ENCODE measurements at regions not wholly inside any gene's neighbourhood (a gene's known extent, or its start where the extent isn't known, plus 50 kb on each side); places are given as distances from the start of the nearest gene placed in this dataset.

- H3F3A ChIP-seq (ENCODE audit: insufficient read depth, low read length) = no peaks in the 10 kb centered on the region
- no peak overlapping the region for H2AFZ ChIP-seq (ENCODE audit: low read length)
- no peak overlapping the region for H3K9ac ChIP-seq (ENCODE audit: low read length)
- TF ChIP-seq, protein P1, sequence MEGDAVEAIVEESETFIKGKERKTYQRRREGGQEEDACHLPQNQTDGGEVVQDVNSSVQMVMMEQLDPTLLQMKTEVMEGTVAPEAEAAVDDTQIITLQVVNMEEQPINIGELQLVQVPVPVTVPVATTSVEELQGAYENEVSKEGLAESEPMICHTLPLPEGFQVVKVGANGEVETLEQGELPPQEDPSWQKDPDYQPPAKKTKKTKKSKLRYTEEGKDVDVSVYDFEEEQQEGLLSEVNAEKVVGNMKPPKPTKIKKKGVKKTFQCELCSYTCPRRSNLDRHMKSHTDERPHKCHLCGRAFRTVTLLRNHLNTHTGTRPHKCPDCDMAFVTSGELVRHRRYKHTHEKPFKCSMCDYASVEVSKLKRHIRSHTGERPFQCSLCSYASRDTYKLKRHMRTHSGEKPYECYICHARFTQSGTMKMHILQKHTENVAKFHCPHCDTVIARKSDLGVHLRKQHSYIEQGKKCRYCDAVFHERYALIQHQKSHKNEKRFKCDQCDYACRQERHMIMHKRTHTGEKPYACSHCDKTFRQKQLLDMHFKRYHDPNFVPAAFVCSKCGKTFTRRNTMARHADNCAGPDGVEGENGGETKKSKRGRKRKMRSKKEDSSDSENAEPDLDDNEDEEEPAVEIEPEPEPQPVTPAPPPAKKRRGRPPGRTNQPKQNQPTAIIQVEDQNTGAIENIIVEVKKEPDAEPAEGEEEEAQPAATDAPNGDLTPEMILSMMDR (IDR thresholded peaks at IDR 0.05; ENCODE audit: low read length) = no peak
- no peak for TF ChIP-seq EZH2 (IDR thresholded peaks at IDR 0.05; ENCODE audit: borderline replicate concordance, low read length)
- no peaks in the 10 kb centered on the region for H3K9me2 ChIP-seq (ENCODE audit: low read depth, low read length)
- no peaks in the 10 kb centered on the region for H3K36me3 ChIP-seq (ENCODE audit: insufficient read depth, low read length)
- no peaks in the 10 kb centered on the region for H4K20me1 ChIP-seq (ENCODE audit: insufficient read depth, low read length)
- H3K4me1 ChIP-seq (ENCODE audit: insufficient read depth, low read length, severe bottlenecking) = no peaks in the 10 kb centered on the region
- no peaks in the 10 kb centered on the region for H3K79me2 ChIP-seq (ENCODE audit: insufficient read depth, low read length)
- H3K27ac ChIP-seq (ENCODE audit: low read depth, low read length, poor library complexity, severe bottlenecking) = no peak overlapping the region
- no peaks in the 10 kb centered on the region for H3K27me3 ChIP-seq (ENCODE audit: insufficient read depth, low read length)
- no peak overlapping the region for H3K4me2 ChIP-seq (ENCODE audit: low read length)
- H3K9me3 ChIP-seq (ENCODE audit: low read length) = no peaks in the 10 kb centered on the region
- H3K4me3 ChIP-seq (ENCODE audit: low read depth, low read length, poor library complexity, severe bottlenecking) = no peak overlapping the region
Measured at GRCh38 chr6:102774326-102774725, 1380.8 kb downstream of the GRIK2 start.

DNA sequence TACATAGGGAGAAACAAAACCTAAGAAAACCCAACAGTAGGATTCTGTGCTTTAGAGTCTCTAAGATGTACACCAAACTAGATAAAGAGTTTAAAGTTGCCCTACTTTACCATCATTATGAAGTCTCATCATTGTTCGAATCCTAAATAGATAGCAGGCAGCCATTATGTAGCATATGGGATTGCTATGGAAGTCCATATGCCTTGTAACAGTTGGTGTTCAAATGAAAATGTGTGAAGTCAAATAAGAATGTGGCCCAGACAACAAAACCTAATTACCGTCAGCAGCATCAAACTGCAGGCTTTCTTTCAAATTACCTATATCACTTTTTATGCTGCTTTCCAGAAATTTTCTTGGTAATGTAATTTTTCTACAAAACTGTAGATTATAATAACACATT lies 1380.1 kb downstream of the GRIK2 start:
- Histone ChIP-seq H3K27me3 (ENCODE audit: insufficient read depth, low read length) (no peaks in the 10 kb centered on the region), H3K4me2 (ENCODE audit: low read length) (no peak overlapping the region), H3K9ac (ENCODE audit: low read length) (no peak overlapping the region), H3K4me3 (ENCODE audit: low read depth, low read length, poor library complexity, severe bottlenecking) (no peak overlapping the region), H3K9me2 (ENCODE audit: low read depth, low read length) (no peaks in the 10 kb centered on the region), H3F3A (ENCODE audit: insufficient read depth, low read length) (no peaks in the 10 kb centered on the region), H3K4me1 (ENCODE audit: insufficient read depth, low read length, severe bottlenecking) (no peaks in the 10 kb centered on the region), H3K9me3 (ENCODE audit: low read length) (no peaks in the 10 kb centered on the region), H3K27ac (ENCODE audit: low read depth, low read length, poor library complexity, severe bottlenecking) (no peak overlapping the region), H3K36me3 (ENCODE audit: insufficient read depth, low read length) (no peaks in the 10 kb centered on the region), H2AFZ (ENCODE audit: low read length) (no peak overlapping the region), H4K20me1 (ENCODE audit: insufficient read depth, low read length) (no peaks in the 10 kb centered on the region), H3K79me2 (ENCODE audit: insufficient read depth, low read length) (no peaks in the 10 kb centered on the region)
- no peak for TF ChIP-seq EZH2 (IDR thresholded peaks at IDR 0.05; ENCODE audit: borderline replicate concordance, low read length)
- TF ChIP-seq, protein P1 (IDR thresholded peaks at IDR 0.05; ENCODE audit: low read length) = no peak

DNA sequence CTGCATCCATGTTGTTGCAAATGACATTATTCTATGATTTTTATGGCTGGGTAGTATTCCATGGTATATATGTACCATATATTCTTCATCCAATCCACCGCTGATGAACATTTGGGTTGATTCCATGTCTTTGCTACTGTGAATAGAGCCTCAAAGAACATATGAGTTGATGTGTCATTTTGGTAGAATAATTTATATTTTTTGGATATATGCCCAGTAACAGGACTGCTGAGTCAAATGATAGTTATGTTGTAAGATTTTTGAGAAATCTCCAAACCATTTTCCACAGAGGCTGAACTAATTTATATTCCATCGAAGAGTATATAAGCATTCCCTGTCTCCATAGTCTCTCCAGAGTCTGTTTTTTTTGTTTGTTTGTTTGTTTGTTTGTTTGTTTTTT lies 1373.5 kb downstream of the GRIK2 start:
- Histone ChIP-seq H4K20me1 (ENCODE audit: insufficient read depth, low read length) (no peaks in the 10 kb centered on the region), H2AFZ (ENCODE audit: low read length) (no peak overlapping the region)

More for the DNA sequence above, 1373.5 kb downstream of the GRIK2 start:
- Histone ChIP-seq H3K4me2 (ENCODE audit: low read length) (no peak overlapping the region), H3K9me2 (ENCODE audit: low read depth, low read length) (no peaks in the 10 kb centered on the region), H3K36me3 (ENCODE audit: insufficient read depth, low read length) (no peaks in the 10 kb centered on the region), H3K79me2 (ENCODE audit: insufficient read depth, low read length) (no peaks in the 10 kb centered on the region), H3K9ac (ENCODE audit: low read length) (no peak overlapping the region), H3K9me3 (ENCODE audit: low read length) (no peaks in the 10 kb centered on the region), H3K4me1 (ENCODE audit: insufficient read depth, low read length, severe bottlenecking) (no peaks in the 10 kb centered on the region), H3K27me3 (ENCODE audit: insufficient read depth, low read length) (no peaks in the 10 kb centered on the region), H3K4me3 (ENCODE audit: low read depth, low read length, poor library complexity, severe bottlenecking) (no peak overlapping the region), H3F3A (ENCODE audit: insufficient read depth, low read length) (no peaks in the 10 kb centered on the region), H3K27ac (ENCODE audit: low read depth, low read length, poor library complexity, severe bottlenecking) (no peak overlapping the region)
- no peak for TF ChIP-seq EZH2 (IDR thresholded peaks at IDR 0.05; ENCODE audit: borderline replicate concordance, low read length)
- TF ChIP-seq, protein P1 (IDR thresholded peaks at IDR 0.05; ENCODE audit: low read length) = no peak

Measured in OCI-LY1 (cell line).